ENCODE measurements at regions not wholly inside any gene's neighbourhood (a gene's known extent, or its start where the extent isn't known, plus 50 kb on each side); places are given as distances from the start of the nearest gene placed in this dataset.

- TF ChIP-seq POLR2A (IDR thresholded peaks at IDR 0.05; ENCODE audit: low read depth, low read length) (no peak), POLR2AphosphoS5 (IDR thresholded peaks at IDR 0.05; ENCODE audit: low read depth, low read length) (no peak; the same call in 1 of the 2 replicates), TAF1 (IDR thresholded peaks at IDR 0.05; ENCODE audit: borderline replicate concordance, low read depth, low read length) (no peak)
These were observed 105.9 kb upstream of the HNRNPU start for GRCh38 chr1:244970236-244970743.
